HEK293 (cell line): ENCODE measurements at regions not wholly inside any gene's neighbourhood (a gene's known extent, or its start where the extent isn't known, plus 50 kb on each side); places are given as distances from the start of the nearest gene placed in this dataset.

Experiments used
- CTCF ChIA-PET: fragments of 350-600 bp; formaldehyde crosslinking; extraction: SDS; loops from one replicate; lab custom pipeline; 2021; ENCODE audit warnings: antibody characterized with exemption; lab: Yijun Ruan, JAX
- POLR2A ChIA-PET: fragments of 300-600 bp; formaldehyde crosslinking; extraction: SDS; loops from one replicate; lab custom pipeline; 2020; ENCODE audit warnings: antibody characterized with exemption, inconsistent platforms; lab: Yijun Ruan, JAX
- H3K27ac ChIP-seq: fragments of 200-500 bp; sonication (Bioruptor generic); 2 replicates; pipeline ENCODE4 v1.5.1; 2014; ENCODE audit warnings: low read depth, low read length, control low read depth, inconsistent platforms; ENCODE audit errors: extremely low read depth
- H3K36me3 ChIP-seq, 2 experiments: fragments of 200-500 bp in 1 of 2; sonication (Bioruptor generic) in 1 of 2; 1 replicate in 1 of 2; 2 replicates in 1 of 2; pipeline ENCODE4 v1.5.1; 2014 to 2017; ENCODE audit warnings: inconsistent platforms in 2 of 2, low read length in 2 of 2; ENCODE audit not compliant: control insufficient read depth in 2 of 2, insufficient read depth in 1 of 2
- H3K4me1 ChIP-seq: fragments of 200-500 bp; sonication (Bioruptor generic); 2 replicates; pipeline ENCODE4 v1.5.1; 2014; ENCODE audit warnings: mild to moderate bottlenecking, low read length, inconsistent platforms; ENCODE audit not compliant: control insufficient read depth, insufficient read depth
- H3K4me3 ChIP-seq: 2 replicates; pipeline ENCODE4 v1.5.1; 2011; ENCODE audit warnings: low read depth, mild to moderate bottlenecking, control low read depth, low read length, moderate library complexity
- H3K9me3 ChIP-seq: fragments of 200-500 bp; sonication (Bioruptor generic); 2 replicates; pipeline ENCODE4 v1.5.1; 2014; ENCODE audit warnings: low read depth, low read length, inconsistent platforms; ENCODE audit not compliant: control insufficient read depth, insufficient read depth
- FEZF1 ChIP-seq: fragments of 450-650 bp; formaldehyde crosslinking; IDR thresholded peaks from 2 replicates; pipeline ENCODE4 v1.5.1; 2016; ENCODE audit warnings: missing biosample characterization, missing genetic modification characterization
- GLIS1 ChIP-seq: fragments of 450-650 bp; formaldehyde crosslinking; IDR thresholded peaks from 2 replicates; pipeline ENCODE4 v1.5.1; 2016; ENCODE audit warnings: missing biosample characterization, missing genetic modification characterization
- KLF9 ChIP-seq: fragments of 450-650 bp; formaldehyde crosslinking; IDR thresholded peaks from 2 replicates; pipeline ENCODE4 v1.5.1; 2016; ENCODE audit warnings: missing biosample characterization, missing genetic modification characterization, low read depth
- OVOL3 ChIP-seq: fragments of 450-650 bp; formaldehyde crosslinking; IDR thresholded peaks from 2 replicates; pipeline ENCODE4 v1.5.1; 2016; ENCODE audit warnings: missing biosample characterization, missing genetic modification characterization
- PRDM1 ChIP-seq: fragments of 450-650 bp; formaldehyde crosslinking; IDR thresholded peaks from 2 replicates; pipeline ENCODE4; 2016; ENCODE audit warnings: missing biosample characterization, missing genetic modification characterization
- YY2 ChIP-seq: fragments of 450-650 bp; formaldehyde crosslinking; IDR thresholded peaks from 2 replicates; pipeline ENCODE4 v1.5.1; 2016; ENCODE audit warnings: missing biosample characterization, missing genetic modification characterization
- ZBTB48 ChIP-seq: fragments of 450-650 bp; formaldehyde crosslinking; IDR thresholded peaks from 2 replicates; pipeline ENCODE4 v1.5.1; 2016; ENCODE audit warnings: missing biosample characterization, missing genetic modification characterization
- ZBTB8A ChIP-seq: fragments of 450-650 bp; formaldehyde crosslinking; IDR thresholded peaks from 2 replicates; pipeline ENCODE4 v1.5.1; 2016; ENCODE audit warnings: missing biosample characterization, missing genetic modification characterization
- ZNF112 ChIP-seq: fragments of 450-650 bp; formaldehyde crosslinking; IDR thresholded peaks from 2 replicates; pipeline ENCODE4 v1.5.0; 2017; ENCODE audit warnings: missing biosample characterization, missing genetic modification characterization
- ZNF114 ChIP-seq: fragments of 450-650 bp; formaldehyde crosslinking; IDR thresholded peaks from 2 replicates; pipeline ENCODE4 v1.5.0; 2017; ENCODE audit warnings: missing biosample characterization, missing genetic modification characterization
- ZNF132 ChIP-seq: fragments of 450-650 bp; formaldehyde crosslinking; IDR thresholded peaks from 2 replicates; pipeline ENCODE4 v1.5.1; 2017; ENCODE audit warnings: missing biosample characterization, missing genetic modification characterization, borderline replicate concordance
- ZNF292 ChIP-seq: fragments of 450-650 bp; formaldehyde crosslinking; IDR thresholded peaks from 2 replicates; pipeline ENCODE4 v1.5.1; 2016; ENCODE audit warnings: low read depth, missing biosample characterization, missing genetic modification characterization, borderline replicate concordance
- ZNF335 ChIP-seq: fragments of 450-650 bp; formaldehyde crosslinking; conservative IDR thresholded peaks from 2 replicates; pipeline ENCODE4 v1.5.1; 2016; ENCODE audit warnings: missing biosample characterization, missing genetic modification characterization
- ZNF362 ChIP-seq: fragments of 450-650 bp; formaldehyde crosslinking; IDR thresholded peaks from 2 replicates; pipeline ENCODE4 v1.5.1; 2016; ENCODE audit warnings: missing biosample characterization, missing genetic modification characterization
- ZNF366 ChIP-seq: fragments of 450-650 bp; formaldehyde crosslinking; conservative IDR thresholded peaks from 2 replicates; pipeline ENCODE4 v1.5.1; 2016; ENCODE audit warnings: missing biosample characterization, missing genetic modification characterization
- ZNF391 ChIP-seq: fragments of 450-650 bp; formaldehyde crosslinking; IDR thresholded peaks from 2 replicates; pipeline ENCODE4 v1.5.1; 2016; ENCODE audit warnings: low read depth, missing biosample characterization, missing genetic modification characterization, borderline replicate concordance
- ZNF433 ChIP-seq: fragments of 450-650 bp; formaldehyde crosslinking; IDR thresholded peaks from 2 replicates; pipeline ENCODE4 v1.5.1; 2016; ENCODE audit warnings: missing biosample characterization, missing genetic modification characterization, low read depth
- ZNF501 ChIP-seq: fragments of 450-650 bp; formaldehyde crosslinking; IDR thresholded peaks from 2 replicates; pipeline ENCODE4 v1.5.1; 2016; ENCODE audit warnings: missing biosample characterization, missing genetic modification characterization
- ZNF510 ChIP-seq: fragments of 450-650 bp; formaldehyde crosslinking; IDR thresholded peaks from 2 replicates; pipeline ENCODE4 v1.5.1; 2018; ENCODE audit warnings: mild to moderate bottlenecking, missing genetic modification characterization, missing biosample characterization; ENCODE audit not compliant: insufficient replicate concordance
- ZNF521 ChIP-seq: fragments of 450-650 bp; formaldehyde crosslinking; IDR thresholded peaks from 2 replicates; pipeline ENCODE4 v1.5.1; 2017; ENCODE audit warnings: missing biosample characterization, mild to moderate bottlenecking, missing genetic modification characterization
- ZNF623 ChIP-seq: fragments of 450-650 bp; formaldehyde crosslinking; IDR thresholded peaks from 2 replicates; pipeline ENCODE4 v1.5.1; 2016; ENCODE audit warnings: missing biosample characterization, missing genetic modification characterization
- ZNF670 ChIP-seq: fragments of 450-650 bp; formaldehyde crosslinking; IDR thresholded peaks from 2 replicates; pipeline ENCODE4 v1.5.1; 2016; ENCODE audit warnings: missing biosample characterization, missing genetic modification characterization, low read depth
- ZNF701 ChIP-seq: fragments of 450-650 bp; formaldehyde crosslinking; IDR thresholded peaks from 2 replicates; pipeline ENCODE4 v1.5.1; 2016; ENCODE audit warnings: missing biosample characterization, missing genetic modification characterization
- ZNF704 ChIP-seq: fragments of 450-650 bp; formaldehyde crosslinking; IDR thresholded peaks from 2 replicates; pipeline ENCODE4 v1.5.1; 2016; ENCODE audit warnings: missing biosample characterization, missing genetic modification characterization
- ZNF776 ChIP-seq: fragments of 450-650 bp; formaldehyde crosslinking; IDR thresholded peaks from 2 replicates; pipeline ENCODE4 v1.5.0; 2017; ENCODE audit warnings: missing biosample characterization, missing genetic modification characterization, borderline replicate concordance
- ZNF843 ChIP-seq: fragments of 450-650 bp; formaldehyde crosslinking; IDR thresholded peaks from 2 replicates; pipeline ENCODE4 v1.5.1; 2016; ENCODE audit warnings: missing biosample characterization, missing genetic modification characterization
- TF ChIP-seq, protein P1 (sequence below): fragments of 450-650 bp; formaldehyde crosslinking; IDR thresholded peaks from 2 replicates; pipeline ENCODE4 v1.5.1; 2016; ENCODE audit warnings: missing biosample characterization, missing genetic modification characterization
- TF ChIP-seq, protein P2 (sequence below): fragments of 450-650 bp; formaldehyde crosslinking; IDR thresholded peaks from 2 replicates; pipeline ENCODE4; 2016; ENCODE audit warnings: missing biosample characterization, missing genetic modification characterization
- TF ChIP-seq, protein P3 (sequence below): fragments of 450-650 bp; formaldehyde crosslinking; IDR thresholded peaks from 2 replicates; pipeline ENCODE4 v1.5.1; 2017; ENCODE audit warnings: missing biosample characterization, missing genetic modification characterization
- TF ChIP-seq, protein P4 (sequence below): sonication (generic); formaldehyde crosslinking; IDR thresholded peaks from 2 replicates; pipeline ENCODE4 v1.8.1; 2022; ENCODE audit warnings: mild to moderate bottlenecking, moderate library complexity, missing genetic modification reagents

GRCh38 chr13:32936716-32937115, 79.5 kb upstream of the KL start:
- TF ChIP-seq ZNF292 (tag by site-specific recombination) (no peak), ZNF623 (tag by site-specific recombination) (no peak), ZNF701 (no peak), ZNF132 (tag by site-specific recombination) (no peak), YY2 (tag by site-specific recombination) (no peak), ZBTB8A (no peak), OVOL3 (tag by site-specific recombination) (no peak), ZNF704 (tag by site-specific recombination) (no peak), ZNF391 (tag by site-specific recombination) (no peak), ZNF335 (no peak), ZNF362 (tag by site-specific recombination) (no peak), ZNF112 (tag by site-specific recombination) (no peak), ZNF501 (tag by site-specific recombination) (no peak), ZBTB48 (tag by site-specific recombination) (no peak)
- TF ChIP-seq, protein P1, sequence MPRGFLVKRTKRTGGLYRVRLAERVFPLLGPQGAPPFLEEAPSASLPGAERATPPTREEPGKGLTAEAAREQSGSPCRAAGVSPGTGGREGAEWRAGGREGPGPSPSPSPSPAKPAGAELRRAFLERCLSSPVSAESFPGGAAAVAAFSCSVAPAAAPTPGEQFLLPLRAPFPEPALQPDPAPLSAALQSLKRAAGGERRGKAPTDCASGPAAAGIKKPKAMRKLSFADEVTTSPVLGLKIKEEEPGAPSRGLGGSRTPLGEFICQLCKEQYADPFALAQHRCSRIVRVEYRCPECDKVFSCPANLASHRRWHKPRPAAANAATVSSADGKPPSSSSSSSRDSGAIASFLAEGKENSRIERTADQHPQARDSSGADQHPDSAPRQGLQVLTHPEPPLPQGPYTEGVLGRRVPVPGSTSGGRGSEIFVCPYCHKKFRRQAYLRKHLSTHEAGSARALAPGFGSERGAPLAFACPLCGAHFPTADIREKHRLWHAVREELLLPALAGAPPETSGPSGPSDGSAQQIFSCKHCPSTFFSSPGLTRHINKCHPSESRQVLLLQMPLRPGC, result no peak
- TF ChIP-seq, protein P2, sequence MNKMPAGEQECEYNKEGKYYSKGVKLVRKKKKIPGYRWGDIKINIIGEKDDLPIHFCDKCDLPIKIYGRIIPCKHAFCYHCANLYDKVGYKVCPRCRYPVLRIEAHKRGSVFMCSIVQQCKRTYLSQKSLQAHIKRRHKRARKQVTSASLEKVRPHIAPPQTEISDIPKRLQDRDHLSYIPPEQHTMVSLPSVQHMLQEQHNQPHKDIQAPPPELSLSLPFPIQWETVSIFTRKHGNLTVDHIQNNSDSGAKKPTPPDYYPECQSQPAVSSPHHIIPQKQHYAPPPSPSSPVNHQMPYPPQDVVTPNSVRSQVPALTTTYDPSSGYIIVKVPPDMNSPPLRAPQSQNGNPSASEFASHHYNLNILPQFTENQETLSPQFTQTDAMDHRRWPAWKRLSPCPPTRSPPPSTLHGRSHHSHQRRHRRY (tag by site-specific recombination), result no peak
- TF ChIP-seq, protein P3, sequence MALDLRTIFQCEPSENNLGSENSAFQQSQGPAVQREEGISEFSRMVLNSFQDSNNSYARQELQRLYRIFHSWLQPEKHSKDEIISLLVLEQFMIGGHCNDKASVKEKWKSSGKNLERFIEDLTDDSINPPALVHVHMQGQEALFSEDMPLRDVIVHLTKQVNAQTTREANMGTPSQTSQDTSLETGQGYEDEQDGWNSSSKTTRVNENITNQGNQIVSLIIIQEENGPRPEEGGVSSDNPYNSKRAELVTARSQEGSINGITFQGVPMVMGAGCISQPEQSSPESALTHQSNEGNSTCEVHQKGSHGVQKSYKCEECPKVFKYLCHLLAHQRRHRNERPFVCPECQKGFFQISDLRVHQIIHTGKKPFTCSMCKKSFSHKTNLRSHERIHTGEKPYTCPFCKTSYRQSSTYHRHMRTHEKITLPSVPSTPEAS, result no peak
- H3K4me1 ChIP-seq, result no peaks in the 10 kb centered on the region
- no peak overlapping the region for H3K27ac ChIP-seq
- CTCF ChIA-PET, result no interaction called here
- H3K4me3 ChIP-seq, result no peak overlapping the region
- no peaks in the 10 kb centered on the region for H3K9me3 ChIP-seq
- H3K36me3 ChIP-seq, result no peaks in the 10 kb centered on the region
- POLR2A ChIA-PET, result no interaction called here

DNA sequence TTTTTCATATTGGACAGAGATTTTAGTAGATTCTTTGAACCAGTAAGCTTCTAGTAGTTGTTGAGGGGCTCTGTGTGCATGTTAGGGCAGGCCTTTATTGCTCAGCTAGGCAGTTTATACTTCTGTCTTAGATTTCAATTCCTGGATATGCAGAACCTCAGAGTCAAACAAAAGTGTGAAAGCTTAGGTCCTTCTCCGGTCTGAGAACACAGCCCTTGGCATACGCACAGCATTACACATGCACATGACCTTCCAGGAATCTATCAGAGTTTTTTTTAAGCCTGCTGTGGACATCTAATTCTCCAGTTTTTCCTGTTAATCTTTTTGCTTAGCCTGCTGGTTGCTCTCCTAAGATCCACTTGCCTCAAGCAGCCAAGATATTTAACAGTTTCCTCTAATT, 77.9 kb upstream of the KL start:
- H3K4me1 ChIP-seq, result no peaks in the 10 kb centered on the region
- no peaks in the 10 kb centered on the region for H3K9me3 ChIP-seq
- H3K4me3 ChIP-seq, result no peak overlapping the region
- ChIA-PET CTCF (no interaction called here), POLR2A (no interaction called here)
- H3K27ac ChIP-seq, result no peak overlapping the region
- H3K36me3 ChIP-seq, result no peaks in the 10 kb centered on the region
- TF ChIP-seq PRDM1 (tag by site-specific recombination) (no peak), ZNF843 (no peak), ZNF114 (no peak), ZNF510 (tag by site-specific recombination) (no peak), ZNF366 (no peak), ZNF670 (no peak), ZNF776 (tag by site-specific recombination) (no peak), ZNF433 (tag by site-specific recombination) (no peak), ZNF521 (tag by site-specific recombination) (no peak), GLIS1 (tag by site-specific recombination) (no peak), FEZF1 (tag by site-specific recombination) (no peak), KLF9 (tag by site-specific recombination) (no peak)
- TF ChIP-seq, protein P4, sequence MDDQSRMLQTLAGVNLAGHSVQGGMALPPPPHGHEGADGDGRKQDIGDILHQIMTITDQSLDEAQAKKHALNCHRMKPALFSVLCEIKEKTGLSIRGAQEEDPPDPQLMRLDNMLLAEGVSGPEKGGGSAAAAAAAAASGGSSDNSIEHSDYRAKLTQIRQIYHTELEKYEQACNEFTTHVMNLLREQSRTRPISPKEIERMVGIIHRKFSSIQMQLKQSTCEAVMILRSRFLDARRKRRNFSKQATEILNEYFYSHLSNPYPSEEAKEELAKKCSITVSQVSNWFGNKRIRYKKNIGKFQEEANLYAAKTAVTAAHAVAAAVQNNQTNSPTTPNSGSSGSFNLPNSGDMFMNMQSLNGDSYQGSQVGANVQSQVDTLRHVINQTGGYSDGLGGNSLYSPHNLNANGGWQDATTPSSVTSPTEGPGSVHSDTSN (CRISPR knock-in tag), result no peak
